OCI-LY7 (cell line): ENCODE measurements at regions not wholly inside any gene's neighbourhood (a gene's known extent, or its start where the extent isn't known, plus 50 kb on each side); places are given as distances from the start of the nearest gene placed in this dataset.
"Not testable (repeated sequence)": the region's sequence is repeated elsewhere in the genome, so short reads cannot be mapped to it uniquely, and the experiment has no call there.

Experiments used
- BruUV-seq: library from RNA; stranded (reverse); fragments of 400-500 nt; replicated peaks from 2 replicates; lab custom pipeline; 2021; lab: Mats Ljungman, UMichigan
- CTCF ChIA-PET: fragments of 300-600 bp; sonication (Branson Sonifier 250); formaldehyde crosslinking; loops from one replicate; lab custom pipeline; 2022; ENCODE audit warnings: antibody characterized with exemption; ENCODE audit not compliant: unreplicated experiment; lab: Charles Lee
- POLR2A ChIA-PET: fragments of 300-600 bp; sonication (Branson Sonifier 250); formaldehyde crosslinking; loops from one replicate; lab custom pipeline; 2022; ENCODE audit warnings: antibody characterized with exemption; lab: Charles Lee
- DNase-seq: peaks from one replicate; pipeline ENCODE4 v3.0.0-alpha.2; 2015; ENCODE audit warnings: low spot score
- H2AFZ ChIP-seq: fragments of 200-600 bp; sonication (generic), shearing (Covaris generic); 2 replicates; pipeline ENCODE4 v1.6.1; 2014; ENCODE audit warnings: mild to moderate bottlenecking, antibody characterized with exemption, low read length, moderate library complexity
- H3K27ac ChIP-seq: fragments of 200-600 bp; sonication (generic); 2 replicates; pipeline ENCODE4 v1.5.1; 2014; ENCODE audit warnings: mixed run types, low read depth, mild to moderate bottlenecking, moderate library complexity, low read length, inconsistent platforms; ENCODE audit not compliant: poor library complexity, severe bottlenecking
- H3K36me3 ChIP-seq: fragments of 200-600 bp; sonication (generic); 2 replicates; pipeline ENCODE4 v1.6.1; 2014; ENCODE audit warnings: mild to moderate bottlenecking, antibody characterized with exemption, low read length, moderate library complexity, mixed read lengths; ENCODE audit not compliant: insufficient read depth
- H3K4me1 ChIP-seq: fragments of 200-600 bp; sonication (generic); 2 replicates; pipeline ENCODE4 v1.5.1; 2014; ENCODE audit warnings: mild to moderate bottlenecking, low read length; ENCODE audit not compliant: insufficient read depth, poor library complexity, severe bottlenecking
- H3K4me2 ChIP-seq: fragments of 200-600 bp; sonication (generic); 2 replicates; pipeline ENCODE4 v1.6.1; 2014; ENCODE audit warnings: mild to moderate bottlenecking, low read length
- H3K4me3 ChIP-seq: fragments of 200-600 bp; sonication (generic); 2 replicates; pipeline ENCODE4 v1.5.1; 2014; ENCODE audit warnings: mild to moderate bottlenecking, low read depth, low read length; ENCODE audit not compliant: poor library complexity, severe bottlenecking
- H3K79me2 ChIP-seq: fragments of 200-600 bp; sonication (generic); 2 replicates; pipeline ENCODE4 v1.6.1; 2016; ENCODE audit warnings: low read depth, mild to moderate bottlenecking, low read length, moderate library complexity, mixed read lengths; ENCODE audit not compliant: insufficient read depth
- H3K9me2 ChIP-seq: fragments of 200-600 bp; sonication (generic); 2 replicates; pipeline ENCODE4 v1.6.1; 2016; ENCODE audit warnings: mild to moderate bottlenecking, low read length, mixed read lengths; ENCODE audit not compliant: insufficient read depth
- H3K9me3 ChIP-seq: fragments of 200-600 bp; sonication (generic); 2 replicates; pipeline ENCODE4 v1.6.1; 2014; ENCODE audit warnings: mild to moderate bottlenecking, mixed run types, low read length, mixed read lengths
- H4K20me1 ChIP-seq: fragments of 200-600 bp; sonication (generic); 2 replicates; pipeline ENCODE4 v1.6.1; 2014; ENCODE audit warnings: mild to moderate bottlenecking, antibody characterized with exemption, low read length, moderate library complexity, mixed read lengths; ENCODE audit not compliant: insufficient read depth
- CTCF ChIP-seq: fragments of 200-600 bp; sonication (generic); conservative IDR thresholded peaks from 2 replicates; pipeline ENCODE4 v1.5.1; 2014; ENCODE audit warnings: mild to moderate bottlenecking, antibody characterized with exemption, low read length, moderate library complexity, mixed read lengths
- EZH2phosphoT487 ChIP-seq: fragments of 200-600 bp; sonication (generic); IDR thresholded peaks from 2 replicates; pipeline ENCODE4 v1.6.1; 2018; ENCODE audit warnings: low read depth, borderline replicate concordance, mild to moderate bottlenecking, mixed run types, antibody characterized with exemption, low read length, moderate library complexity, mixed read lengths
- intact Hi-C: fragments of 100-400 bp; cut with micrococcal nuclease; formaldehyde crosslinking; loops from one replicate; pipeline ENCODE4 v1.10.0; 2022; ENCODE audit not compliant: unreplicated experiment

- Histone ChIP-seq H3K27ac (no peak overlapping the region), H3K9me2 (no peaks in the 10 kb centered on the region), H4K20me1 (no peaks in the 10 kb centered on the region), H3K36me3 (no peaks in the 10 kb centered on the region), H3K4me1 (no peaks in the 10 kb centered on the region), H2AFZ (no peak overlapping the region), H3K4me2 (no peak overlapping the region), H3K9me3 (no peaks in the 10 kb centered on the region), H3K79me2 (no peaks in the 10 kb centered on the region), H3K4me3 (no peak overlapping the region)
- intact Hi-C loops, result no loop called here
- TF ChIP-seq EZH2phosphoT487, result no peak
- no peak for TF ChIP-seq CTCF
- no peak for DNase-seq
- POLR2A ChIA-PET, result no interaction called here
- no TSS peak for BruUV-seq
- CTCF ChIA-PET, result no interaction called here
Measured at GRCh38 chr12:82300611-82301010, 57.6 kb downstream of the CCDC59 start.

GRCh38 chr12:82299319-82300025 lies 58.7 kb downstream of the CCDC59 start:
- H3K4me2 ChIP-seq, result no peak overlapping the region
- no peaks in the 10 kb centered on the region for H3K79me2 ChIP-seq
- TF ChIP-seq CTCF (no peak), EZH2phosphoT487 (no peak)
- H4K20me1 ChIP-seq, result no peaks in the 10 kb centered on the region
- intact Hi-C loops, result no loop called here
- no peaks in the 10 kb centered on the region for H3K9me2 ChIP-seq
- no peak overlapping the region for H3K4me3 ChIP-seq
- H3K9me3 ChIP-seq, result no peaks in the 10 kb centered on the region
- ChIA-PET POLR2A (no interaction called here), CTCF (no interaction called here)
- no TSS peak for BruUV-seq
- H2AFZ ChIP-seq, result no peak overlapping the region
- no peaks in the 10 kb centered on the region for H3K36me3 ChIP-seq
- DNase-seq, result no peak
- H3K4me1 ChIP-seq, result no peaks in the 10 kb centered on the region
- H3K27ac ChIP-seq, result no peak overlapping the region

GRCh38 chr12:82290415-82290814 lies 67.8 kb downstream of the CCDC59 start:
- H2AFZ ChIP-seq, result no peak overlapping the region
- DNase-seq, result no peak
- no peaks in the 10 kb centered on the region for H3K9me2 ChIP-seq
- no peaks in the 10 kb centered on the region for H3K4me1 ChIP-seq
- POLR2A ChIA-PET, result no interaction called here
- H3K9me3 ChIP-seq, result no peaks in the 10 kb centered on the region
- no peaks in the 10 kb centered on the region for H4K20me1 ChIP-seq
- no peak overlapping the region for H3K27ac ChIP-seq
- BruUV-seq, result no TSS peak
- H3K4me3 ChIP-seq, result no peak overlapping the region
- no peak overlapping the region for H3K4me2 ChIP-seq
- CTCF ChIA-PET, result no interaction called here
- no peaks in the 10 kb centered on the region for H3K79me2 ChIP-seq
- H3K36me3 ChIP-seq, result no peaks in the 10 kb centered on the region
- intact Hi-C loops, result no loop called here
- TF ChIP-seq EZH2phosphoT487 (no peak), CTCF (no peak)

GRCh38 chr12:82281335-82281734 lies 76.9 kb downstream of the CCDC59 start:
- POLR2A ChIA-PET, H3K4me2 ChIP-seq, H3K79me2 ChIP-seq, H2AFZ ChIP-seq, H4K20me1 ChIP-seq, BruUV-seq, CTCF ChIA-PET, H3K4me1 ChIP-seq, H3K9me3 ChIP-seq, intact Hi-C loops, H3K27ac ChIP-seq, H3K9me2 ChIP-seq, H3K36me3 ChIP-seq, H3K4me3 ChIP-seq, DNase-seq: not testable (repeated sequence)
